Endodermal cell (in vitro differentiated cells): ENCODE measurements at regions not wholly inside any gene's neighbourhood (a gene's known extent, or its start where the extent isn't known, plus 50 kb on each side); places are given as distances from the start of the nearest gene placed in this dataset.

Experiments
- DNase-seq: peaks from one replicate; pipeline ENCODE4 v3.0.0-alpha.2; 2017
- H3K27ac ChIP-seq: 2 replicates; pipeline ENCODE4 v1.5.1; 2013; ENCODE audit warnings: mild to moderate bottlenecking, low read depth, low read length, moderate library complexity
- H3K27me3 ChIP-seq: 2 replicates; pipeline ENCODE4 v1.6.1; 2013; ENCODE audit warnings: mild to moderate bottlenecking, low read length, moderate library complexity; ENCODE audit not compliant: insufficient read depth, control insufficient read depth, poor library complexity, severe bottlenecking
- H3K36me3 ChIP-seq: 2 replicates; pipeline ENCODE4 v1.7.0; 2013; ENCODE audit warnings: mild to moderate bottlenecking, low read length, moderate library complexity; ENCODE audit not compliant: control insufficient read depth, insufficient read depth
- H3K4me1 ChIP-seq: one replicate; pipeline ENCODE4 v1.7.0; 2013; ENCODE audit warnings: low read length; ENCODE audit not compliant: control insufficient read depth, insufficient read depth
- H3K4me3 ChIP-seq: 2 replicates; pipeline ENCODE4 v1.5.1; 2013; ENCODE audit warnings: mild to moderate bottlenecking, low read length, moderate library complexity
- H3K9ac ChIP-seq: 2 replicates; pipeline ENCODE4 v1.6.1; 2013; ENCODE audit warnings: mild to moderate bottlenecking, low read length, moderate library complexity; ENCODE audit not compliant: poor library complexity, severe bottlenecking; ENCODE audit errors: extremely low read depth
- H3K9me3 ChIP-seq: 2 replicates; pipeline ENCODE4 v1.6.1; 2013; ENCODE audit warnings: mild to moderate bottlenecking, low read length, moderate library complexity; ENCODE audit not compliant: control insufficient read depth
- H3K27ac Mint-ChIP-seq: 2 replicates; pipeline ENCODE4 v1.8.0; 2020; ENCODE audit warnings: mixed read lengths
- H3K27me3 Mint-ChIP-seq: 2 replicates; pipeline ENCODE4 v1.8.0; 2021; ENCODE audit warnings: mild to moderate bottlenecking, mixed read lengths; ENCODE audit not compliant: insufficient read depth
- H3K36me3 Mint-ChIP-seq: 2 replicates; pipeline ENCODE4 v1.8.0; 2020; ENCODE audit warnings: low read depth, mixed read lengths
- H3K4me1 Mint-ChIP-seq: 2 replicates; pipeline ENCODE4 v1.8.0; 2020; ENCODE audit warnings: mixed read lengths
- H3K4me3 Mint-ChIP-seq: 2 replicates; pipeline ENCODE4 v1.8.0; 2020; ENCODE audit warnings: mild to moderate bottlenecking, moderate library complexity, mixed read lengths
- H3K9me3 Mint-ChIP-seq: 2 replicates; pipeline ENCODE4 v1.8.0; 2020; ENCODE audit warnings: mild to moderate bottlenecking, mixed read lengths
- CTCF ChIP-seq: fragments of 200-600 bp; sonication (generic); conservative IDR thresholded peaks from 2 replicates; pipeline ENCODE4 v1.5.0; 2021; ENCODE audit warnings: antibody characterized with exemption, mild to moderate bottlenecking
- WGBS, 2 experiments: methylation state at CpG; one replicate each; pipeline versions ENCODE4 v1.1.5 to v1.1.7; 2013; ENCODE audit warnings: missing lambda C conversion rate in 2 of 2, mixed read lengths in 1 of 2; ENCODE audit not compliant: insufficient coverage in 1 of 2, insufficient read length in 1 of 2; 5-methylcytosine and 5-hydroxymethylcytosine counted together

GRCh38 chr13:81133066-81133465 is 792.1 kb upstream of the SPRY2 start:
- H3K4me1 Mint-ChIP-seq: no peaks in the 10 kb centered on the region
- no peaks in the 10 kb centered on the region for H3K27me3 Mint-ChIP-seq
- peaks cover 17% of the 10 kb centered on the region for H3K36me3 Mint-ChIP-seq
- Histone ChIP-seq H3K9me3 (peaks cover 35% of the 10 kb centered on the region), H3K36me3 (no peaks in the 10 kb centered on the region), H3K27me3 (no peaks in the 10 kb centered on the region), H3K9ac (no peak overlapping the region), H3K4me1 (no peaks in the 10 kb centered on the region), H3K27ac (no peak overlapping the region), H3K4me3 (no peak overlapping the region)
- no peak for DNase-seq
- no peak for TF ChIP-seq CTCF
- H3K4me3 Mint-ChIP-seq: no peak overlapping the region
- 80 to 100% methylated on average over 1 of the region's 1 CpG for WGBS, 2 experiments
- H3K9me3 Mint-ChIP-seq: peaks cover 33% of the 10 kb centered on the region
- H3K27ac Mint-ChIP-seq: no peak overlapping the region

- Mint-ChIP-seq H3K4me1 (peaks cover 8% of the 10 kb centered on the region), H3K27ac (no peak overlapping the region), H3K36me3 (no peaks in the 10 kb centered on the region), H3K9me3 (no peaks in the 10 kb centered on the region), H3K4me3 (no peak overlapping the region), H3K27me3 (no peaks in the 10 kb centered on the region)
- no peaks in the 10 kb centered on the region for H3K9me3 ChIP-seq
- no peak for TF ChIP-seq CTCF
- no peak for DNase-seq
- no peak overlapping the region for H3K9ac ChIP-seq
- no peaks in the 10 kb centered on the region for H3K27me3 ChIP-seq
- no peak overlapping the region for H3K27ac ChIP-seq
- no peak overlapping the region for H3K4me3 ChIP-seq
- H3K36me3 ChIP-seq: no peaks in the 10 kb centered on the region
- H3K4me1 ChIP-seq: peaks cover 4% of the 10 kb centered on the region
These were observed 776.5 kb upstream of the SPRY2 start for GRCh38 chr13:81117416-81117815.

GRCh38 chr13:81116461-81117282 is 775.7 kb upstream of the SPRY2 start:
- no peak overlapping the region for H3K4me3 Mint-ChIP-seq
- WGBS, 2 experiments: 97% methylated on average over 3 of the region's 5 CpGs; no CpG with 5 or more reads in 1 of the 2 experiments
- Histone ChIP-seq H3K4me3 (no peak overlapping the region), H3K27ac (no peak overlapping the region), H3K9me3 (no peaks in the 10 kb centered on the region), H3K36me3 (no peaks in the 10 kb centered on the region), H3K27me3 (no peaks in the 10 kb centered on the region), H3K4me1 (peaks cover 4% of the 10 kb centered on the region), H3K9ac (no peak overlapping the region)
- H3K27me3 Mint-ChIP-seq: no peaks in the 10 kb centered on the region
- TF ChIP-seq CTCF: no peak
- H3K27ac Mint-ChIP-seq: no peak overlapping the region
- DNase-seq: no peak
- H3K9me3 Mint-ChIP-seq: no peaks in the 10 kb centered on the region
- H3K36me3 Mint-ChIP-seq: no peaks in the 10 kb centered on the region
- H3K4me1 Mint-ChIP-seq: peaks cover 8% of the 10 kb centered on the region
